Choroid plexus epithelial cell (primary cell): ENCODE measurements at regions not wholly inside any gene's neighbourhood (a gene's known extent, or its start where the extent isn't known, plus 50 kb on each side); places are given as distances from the start of the nearest gene placed in this dataset.
"Not testable (repeated sequence)": the region's sequence is repeated elsewhere in the genome, so short reads cannot be mapped to it uniquely, and the experiment has no call there.

Source experiments
- DNase-seq: peaks from one replicate; pipeline ENCODE4 v3.0.0-alpha.2; 2010; ENCODE audit warnings: low read depth
- H3K4me3 ChIP-seq: 2 replicates; pipeline ENCODE4 v1.5.1; 2011; ENCODE audit warnings: low read depth, mild to moderate bottlenecking, control low read depth, low read length, moderate library complexity
- CTCF ChIP-seq: conservative IDR thresholded peaks from 2 replicates; pipeline ENCODE4 v1.5.1; 2011; ENCODE audit warnings: low read depth, mild to moderate bottlenecking, control low read depth, inconsistent platforms, low read length, moderate library complexity

DNA sequence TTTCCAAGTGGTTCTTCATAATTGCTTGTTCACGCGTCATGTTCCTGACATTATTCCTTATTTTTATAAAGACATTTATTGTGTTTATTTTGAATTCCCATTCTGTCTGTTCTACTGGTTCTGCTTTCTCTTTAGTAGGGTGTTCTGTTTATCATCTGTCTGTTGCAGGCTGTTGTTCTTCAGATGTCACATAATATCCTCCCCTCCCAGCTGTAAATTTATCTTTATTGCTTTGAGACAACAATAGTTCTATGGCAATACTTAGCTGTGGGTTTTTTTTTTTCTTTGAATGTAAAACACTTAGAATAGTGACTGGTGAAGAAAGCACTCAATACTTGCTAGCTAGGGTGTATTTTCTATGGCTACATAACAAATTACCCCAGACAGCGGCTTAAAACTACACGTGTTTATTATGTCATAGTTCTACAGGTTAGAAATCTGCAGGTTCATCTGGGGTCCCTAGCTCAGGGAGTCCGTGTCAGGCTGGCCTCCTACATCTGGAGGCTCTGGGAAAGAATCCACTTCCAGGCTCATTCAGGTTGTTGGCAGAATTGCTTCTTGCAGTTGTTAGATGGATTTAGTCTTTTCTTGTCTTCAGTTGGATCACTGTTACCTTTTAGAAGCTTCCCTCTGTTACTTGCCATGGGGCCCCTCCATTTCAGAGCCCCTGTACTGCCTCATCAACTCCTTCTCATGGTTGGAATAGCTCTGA, 63.4 kb upstream of the ENPEP start:
- DNase-seq: no peak
- no peak for TF ChIP-seq CTCF
- no peak overlapping the region for H3K4me3 ChIP-seq

GRCh38 chr4:110411574-110412011, 64.4 kb upstream of the ENPEP start:
- no peak overlapping the region for H3K4me3 ChIP-seq
- TF ChIP-seq CTCF: no peak
- DNase-seq: no peak

DNA sequence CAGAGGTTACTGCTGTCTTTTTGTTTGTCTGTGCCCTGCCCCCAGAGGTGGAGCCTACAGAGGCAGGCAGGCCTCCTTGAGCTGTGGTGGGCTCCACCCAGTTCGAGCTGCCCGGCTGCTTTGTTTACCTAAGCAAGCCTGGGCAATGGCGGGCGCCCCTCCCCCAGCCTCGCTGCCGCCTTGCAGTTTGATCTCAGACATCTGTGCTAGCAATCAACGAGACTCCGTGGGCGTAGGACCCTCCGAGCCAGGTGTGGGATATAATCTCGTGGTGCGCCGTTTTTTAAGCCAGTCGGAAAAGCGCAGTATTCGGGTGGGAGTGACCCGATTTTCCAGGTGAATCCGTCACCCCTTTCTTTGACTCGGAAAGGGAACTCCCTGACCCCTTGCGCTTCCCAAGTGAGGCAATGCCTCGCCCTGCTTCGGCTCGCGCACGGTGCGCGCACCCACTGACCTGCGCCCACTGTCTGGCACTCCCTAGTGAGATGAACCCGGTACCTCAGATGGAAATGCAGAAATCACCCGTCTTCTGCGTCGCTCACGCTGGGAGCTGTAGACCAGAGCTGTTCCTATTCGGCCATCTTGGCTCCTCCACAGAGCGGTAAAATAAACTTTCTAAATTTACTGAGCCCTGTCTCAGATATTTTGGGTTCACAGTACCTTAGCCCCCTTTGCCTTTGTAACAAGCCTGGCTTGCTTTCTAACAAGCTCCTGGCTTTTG, 64.9 kb upstream of the ENPEP start:
- not testable (repeated sequence) for DNase-seq, H3K4me3 ChIP-seq

- no peak for TF ChIP-seq CTCF
- no peak for DNase-seq
Observed at GRCh38 chr4:110400086-110400485, 75.9 kb upstream of the ENPEP start.

DNA sequence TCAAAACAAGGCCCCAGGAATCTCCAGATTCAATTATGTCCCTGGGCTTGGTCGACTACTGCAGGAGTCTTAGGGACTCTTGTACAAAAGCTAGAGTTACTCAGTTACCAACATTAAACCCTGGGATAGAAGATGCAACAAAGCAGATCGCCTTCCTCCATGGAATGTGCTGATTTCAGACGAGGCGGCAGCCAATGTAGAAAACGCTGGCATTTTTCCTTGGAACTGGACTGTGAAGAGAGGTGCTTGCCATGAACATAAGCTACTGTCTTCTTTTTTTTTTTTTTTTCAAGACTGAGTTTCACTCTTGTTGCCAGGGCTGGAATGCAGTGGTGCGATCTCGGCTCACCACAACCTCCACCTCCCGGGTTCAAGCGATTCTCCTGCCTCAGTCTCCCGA, 76.9 kb upstream of the ENPEP start:
- not testable (repeated sequence) for DNase-seq, H3K4me3 ChIP-seq

More at GRCh38 chr4:110400086-110400485, 75.9 kb upstream of the ENPEP start:
- no peak overlapping the region for H3K4me3 ChIP-seq

DNA sequence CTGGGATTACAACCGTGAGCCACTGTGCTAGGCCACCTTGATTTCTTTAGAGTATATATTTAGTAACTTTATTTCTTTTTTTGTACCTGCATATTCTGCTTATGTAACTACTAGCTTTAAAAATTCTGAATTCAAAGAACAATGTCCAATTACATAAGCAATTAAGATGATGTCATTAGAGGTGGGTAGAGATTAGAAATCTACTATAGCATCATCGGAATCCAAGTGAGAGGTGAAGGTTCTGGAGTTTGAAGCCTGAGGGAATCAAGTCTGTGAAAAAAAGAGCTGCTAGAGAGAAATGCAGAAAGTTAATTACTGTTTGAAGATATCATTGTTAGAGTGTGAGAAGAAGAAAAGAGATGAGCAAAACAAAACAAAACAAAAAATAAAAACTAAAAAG, 79.0 kb upstream of the ENPEP start:
- TF ChIP-seq CTCF: no peak
- DNase-seq: no peak
- no peak overlapping the region for H3K4me3 ChIP-seq

GRCh38 chr4:110395421-110395820, 80.5 kb upstream of the ENPEP start:
- TF ChIP-seq CTCF: no peak
- no peak overlapping the region for H3K4me3 ChIP-seq
- DNase-seq: no peak

DNA sequence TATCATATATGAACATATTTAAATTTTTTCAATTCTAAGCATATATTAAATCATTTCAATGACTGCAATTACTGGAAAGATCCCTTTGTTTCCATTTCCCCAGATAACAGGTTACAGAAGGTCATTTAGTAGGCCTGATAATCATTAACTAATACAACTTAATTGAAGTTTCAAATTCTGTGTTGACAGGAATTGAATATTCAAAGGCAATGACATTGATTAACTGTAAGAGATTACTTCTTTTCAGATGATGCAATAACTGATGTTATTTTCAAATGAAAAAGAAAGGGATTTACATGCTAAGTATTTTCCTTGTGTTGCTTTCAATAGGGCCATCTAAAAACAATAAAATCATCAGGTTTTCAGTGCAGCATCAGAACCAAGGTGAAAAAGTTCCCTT, 81.1 kb upstream of the ENPEP start:
- no peak for TF ChIP-seq CTCF
- DNase-seq: no peak
- no peak overlapping the region for H3K4me3 ChIP-seq
